ENCODE measurements at regions not wholly inside any gene's neighbourhood (a gene's known extent, or its start where the extent isn't known, plus 50 kb on each side); places are given as distances from the start of the nearest gene placed in this dataset.

DNA sequence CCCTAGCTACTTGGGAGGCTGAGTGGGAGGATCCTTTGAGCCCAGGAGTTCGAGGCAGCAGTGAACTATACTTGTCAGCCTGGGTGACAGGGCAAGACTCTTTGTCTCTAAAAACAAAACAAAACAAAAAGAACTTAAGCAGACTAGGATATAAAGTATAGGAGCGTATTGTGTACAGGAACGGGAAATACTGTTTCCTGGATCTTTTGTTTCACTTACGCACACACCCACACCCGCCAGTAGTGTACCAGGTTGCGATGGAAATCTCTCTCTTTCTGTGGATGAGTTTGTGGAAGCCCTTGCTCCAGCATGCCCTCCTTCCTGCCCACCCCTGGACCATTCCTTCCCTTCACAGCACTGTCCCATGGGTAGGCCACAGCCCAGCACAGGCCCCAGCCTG is 136.3 kb downstream of the RPIA start:
- TF ChIP-seq, protein P1, sequence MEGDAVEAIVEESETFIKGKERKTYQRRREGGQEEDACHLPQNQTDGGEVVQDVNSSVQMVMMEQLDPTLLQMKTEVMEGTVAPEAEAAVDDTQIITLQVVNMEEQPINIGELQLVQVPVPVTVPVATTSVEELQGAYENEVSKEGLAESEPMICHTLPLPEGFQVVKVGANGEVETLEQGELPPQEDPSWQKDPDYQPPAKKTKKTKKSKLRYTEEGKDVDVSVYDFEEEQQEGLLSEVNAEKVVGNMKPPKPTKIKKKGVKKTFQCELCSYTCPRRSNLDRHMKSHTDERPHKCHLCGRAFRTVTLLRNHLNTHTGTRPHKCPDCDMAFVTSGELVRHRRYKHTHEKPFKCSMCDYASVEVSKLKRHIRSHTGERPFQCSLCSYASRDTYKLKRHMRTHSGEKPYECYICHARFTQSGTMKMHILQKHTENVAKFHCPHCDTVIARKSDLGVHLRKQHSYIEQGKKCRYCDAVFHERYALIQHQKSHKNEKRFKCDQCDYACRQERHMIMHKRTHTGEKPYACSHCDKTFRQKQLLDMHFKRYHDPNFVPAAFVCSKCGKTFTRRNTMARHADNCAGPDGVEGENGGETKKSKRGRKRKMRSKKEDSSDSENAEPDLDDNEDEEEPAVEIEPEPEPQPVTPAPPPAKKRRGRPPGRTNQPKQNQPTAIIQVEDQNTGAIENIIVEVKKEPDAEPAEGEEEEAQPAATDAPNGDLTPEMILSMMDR (IDR thresholded peaks at IDR 0.05), result no peak
- TF ChIP-seq POLR2A (IDR thresholded peaks at IDR 0.05) (no peak), POLR2AphosphoS5 (IDR thresholded peaks at IDR 0.05) (no peak), EP300 (IDR thresholded peaks at IDR 0.05) (no peak)
